WTC11 (cell line): ENCODE measurements at regions not wholly inside any gene's neighbourhood (a gene's known extent, or its start where the extent isn't known, plus 50 kb on each side); places are given as distances from the start of the nearest gene placed in this dataset.

ENCODE experiments used
- CREM ChIP-seq: sonication (generic); formaldehyde crosslinking; IDR thresholded peaks from 2 replicates; pipeline ENCODE4 v1.8.1; 2022; ENCODE audit warnings: mild to moderate bottlenecking, missing genetic modification reagents, moderate library complexity
- CTCF ChIP-seq: fragments of 200-600 bp; IDR thresholded peaks from 2 replicates; pipeline ENCODE4 v1.8.0; 2022; ENCODE audit warnings: antibody characterized with exemption
- EMX1 ChIP-seq: fragments of 250-450 bp; sonication (Bioruptor Pico); IDR thresholded peaks from 2 replicates; pipeline ENCODE4 v1.8.0; 2021; ENCODE audit warnings: mild to moderate bottlenecking
- ESRRA ChIP-seq: sonication (generic); formaldehyde crosslinking; IDR thresholded peaks from 2 replicates; pipeline ENCODE4 v1.8.1; 2022; ENCODE audit warnings: mild to moderate bottlenecking, missing genetic modification reagents, borderline replicate concordance
- IRF1 ChIP-seq: sonication (generic); formaldehyde crosslinking; IDR thresholded peaks from 2 replicates; pipeline ENCODE4 v1.8.0; 2023; ENCODE audit warnings: missing genetic modification reagents
- KAT7 ChIP-seq: sonication (generic); formaldehyde crosslinking; IDR thresholded peaks from 2 replicates; pipeline ENCODE4 v1.8.1; 2023; ENCODE audit warnings: missing genetic modification reagents, mild to moderate bottlenecking, borderline replicate concordance
- NFE2L1 ChIP-seq: sonication (generic); formaldehyde crosslinking; IDR thresholded peaks from 2 replicates; pipeline ENCODE4 v1.8.1; 2023; ENCODE audit warnings: missing genetic modification reagents
- NFYB ChIP-seq: sonication (generic); formaldehyde crosslinking; conservative IDR thresholded peaks from 2 replicates; pipeline ENCODE4 v1.8.0; 2022; ENCODE audit warnings: low read depth, missing genetic modification reagents
- SP1 ChIP-seq: sonication (generic); formaldehyde crosslinking; conservative IDR thresholded peaks from 2 replicates; pipeline ENCODE4 v1.8.1; 2022; ENCODE audit warnings: missing genetic modification reagents
- ZNF232 ChIP-seq: sonication (generic); formaldehyde crosslinking; IDR thresholded peaks from 2 replicates; pipeline ENCODE4 v1.8.0; 2022; ENCODE audit warnings: mild to moderate bottlenecking, missing genetic modification reagents

- TF ChIP-seq CTCF (no peak), IRF1 (CRISPR knock-in tag) (no peak), KAT7 (no peak), EMX1 (CRISPR knock-in tag) (no peak), ZNF232 (CRISPR knock-in tag) (no peak), NFYB (CRISPR knock-in tag) (no peak), CREM (CRISPR knock-in tag) (no peak), NFE2L1 (CRISPR knock-in tag) (no peak), SP1 (CRISPR knock-in tag) (no peak), ESRRA (CRISPR knock-in tag) (no peak)
Measured at GRCh38 chr9:13446286-13446937, 166.9 kb upstream of the MPDZ start.
